Stimulated activated CD8-positive, alpha-beta memory T cell treated with anti-CD3 and anti-CD28 coated beads, Interleukin-15, amount 100 ng/mL, for 24 hours (primary cell): ENCODE measurements at regions not wholly inside any gene's neighbourhood (a gene's known extent, or its start where the extent isn't known, plus 50 kb on each side); places are given as distances from the start of the nearest gene placed in this dataset.
"Not testable (repeated sequence)": the region's sequence is repeated elsewhere in the genome, so short reads cannot be mapped to it uniquely, and the experiment has no call there.

ENCODE experiments used
- DNase-seq: peaks from one replicate; pipeline ENCODE4 v3.0.0-alpha.2; 2020; ENCODE audit warnings: low read depth

DNA sequence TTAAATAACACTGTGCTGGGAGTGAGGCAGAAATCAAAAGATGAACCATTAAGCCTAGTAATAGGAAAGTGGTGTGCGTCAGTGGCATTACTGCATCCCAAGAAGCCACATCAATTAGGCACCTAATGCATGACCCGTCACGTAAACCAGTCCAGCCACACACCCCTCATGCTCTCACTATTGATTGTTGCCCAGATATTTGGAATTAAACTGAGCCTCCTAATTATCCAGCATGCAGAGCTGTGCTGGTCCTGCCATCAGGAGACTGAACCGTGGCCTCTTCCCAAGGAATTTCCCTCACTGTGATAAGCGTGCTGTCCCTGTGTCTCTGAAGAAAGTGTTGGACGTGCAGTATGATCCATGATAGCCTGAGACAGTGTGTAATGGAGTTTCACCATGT lies 270.6 kb upstream of the SLC14A2 start:
- not testable (repeated sequence) for DNase-seq

DNA sequence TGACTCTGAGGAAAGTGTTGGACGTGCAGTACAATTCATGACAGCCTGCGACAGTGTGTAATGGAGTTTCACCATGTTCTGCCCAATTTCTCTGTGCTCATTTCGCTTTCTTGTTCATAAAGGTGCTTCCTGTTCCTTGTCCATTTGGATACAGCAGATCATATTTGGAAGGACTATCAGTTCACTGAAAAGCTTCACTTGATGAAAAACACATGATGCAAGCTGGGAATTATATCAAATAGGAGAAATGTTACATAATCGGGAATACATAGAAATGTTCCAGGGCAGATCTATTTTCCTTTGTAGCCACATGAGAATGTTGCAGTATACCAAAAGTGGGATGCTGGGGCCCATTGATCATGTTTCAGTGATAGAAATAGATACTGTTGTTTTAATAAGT lies 266.3 kb upstream of the SLC14A2 start:
- no peak for DNase-seq

DNA sequence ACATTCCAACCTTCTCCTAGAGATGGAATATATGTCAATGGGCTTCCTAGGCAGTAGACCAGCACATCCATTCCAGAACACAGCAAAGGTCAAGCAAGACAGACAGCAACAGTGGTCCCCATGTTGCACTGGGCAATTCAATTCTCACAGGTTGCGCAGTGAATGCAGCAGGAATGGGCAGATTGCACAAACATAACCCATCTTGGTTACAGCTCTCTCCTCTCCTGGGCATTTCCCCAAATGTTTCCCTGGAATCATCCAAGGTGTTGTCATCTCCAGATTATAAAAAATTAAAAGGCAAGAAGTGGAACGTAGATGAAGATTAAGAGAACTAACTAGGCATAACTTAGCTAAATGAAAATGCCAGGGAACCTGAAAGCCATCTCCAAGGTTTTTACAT lies 265.8 kb upstream of the SLC14A2 start:
- no peak for DNase-seq

DNA sequence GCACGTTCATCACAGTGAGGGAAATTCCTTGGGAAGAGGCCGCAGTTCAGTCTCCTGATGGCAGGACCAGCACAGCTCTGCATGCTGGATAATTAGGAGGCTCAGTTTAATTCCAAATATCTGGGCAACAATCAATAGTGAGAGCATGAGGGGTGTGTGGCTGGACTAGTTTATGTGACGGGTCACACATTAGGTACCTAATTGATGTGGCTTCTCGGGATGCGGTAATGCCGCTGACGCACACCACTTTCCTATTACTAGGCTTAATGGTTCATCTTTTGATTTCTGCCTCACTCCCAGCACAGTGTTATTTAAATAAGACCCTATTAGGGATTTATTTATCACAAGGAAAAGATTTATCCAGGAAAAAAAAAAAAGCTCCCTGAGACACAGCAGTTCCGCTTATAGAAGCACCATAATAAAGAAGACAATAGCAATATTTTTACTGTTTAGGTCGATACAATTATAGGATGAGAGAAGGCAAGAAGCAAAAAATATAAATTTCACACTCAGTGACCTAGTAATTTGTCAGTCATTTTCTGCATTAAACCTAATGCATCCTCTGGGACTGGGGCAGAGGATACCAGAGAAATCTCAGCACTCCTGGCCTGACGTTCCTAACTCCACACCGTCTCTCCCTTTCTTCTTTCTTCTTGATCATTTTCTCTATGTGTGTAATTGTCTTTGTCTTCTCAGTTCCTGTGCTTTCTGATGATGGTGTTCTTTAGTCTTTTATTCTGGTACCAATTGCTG lies 264.7 kb upstream of the SLC14A2 start:
- no peak for DNase-seq

DNA sequence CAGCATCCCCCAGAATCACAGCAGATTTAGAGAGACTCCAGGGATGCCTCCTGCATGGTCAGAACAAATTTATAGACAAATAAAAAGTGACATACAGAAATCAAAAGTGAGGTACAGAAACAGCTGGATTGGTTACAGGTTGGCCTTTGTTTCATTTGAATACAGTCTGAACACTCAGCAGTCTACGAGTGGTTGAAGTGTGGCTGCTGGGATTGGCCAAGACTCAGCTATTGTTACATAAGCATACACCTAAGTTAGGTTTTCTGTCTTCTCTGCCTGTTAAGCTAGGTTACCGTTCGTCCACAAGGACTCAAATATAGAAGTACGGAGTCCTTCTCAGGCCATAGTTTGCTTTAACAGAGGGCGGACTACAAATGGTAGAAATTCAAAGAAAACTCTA lies 262.4 kb upstream of the SLC14A2 start:
- DNase-seq, result no peak

DNA sequence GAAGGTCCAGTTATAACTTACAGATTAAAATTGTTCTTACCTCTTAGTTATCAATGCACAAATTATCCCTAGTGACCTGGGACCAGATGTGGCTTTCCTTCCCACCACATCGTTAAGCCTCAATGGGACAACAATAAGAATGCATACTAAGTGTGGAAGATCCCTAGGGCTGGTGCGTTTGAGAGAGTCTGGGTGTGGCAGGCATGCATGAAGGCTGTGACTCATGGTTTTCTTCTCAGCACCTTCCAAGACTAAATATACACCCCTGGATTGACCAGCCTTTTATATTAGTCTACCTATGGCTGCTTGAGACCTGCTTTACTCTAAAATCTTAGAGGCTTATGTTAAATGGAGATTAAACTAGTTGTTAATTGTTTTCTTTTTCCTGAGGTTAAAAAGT lies 261.7 kb upstream of the SLC14A2 start:
- no peak for DNase-seq

DNA sequence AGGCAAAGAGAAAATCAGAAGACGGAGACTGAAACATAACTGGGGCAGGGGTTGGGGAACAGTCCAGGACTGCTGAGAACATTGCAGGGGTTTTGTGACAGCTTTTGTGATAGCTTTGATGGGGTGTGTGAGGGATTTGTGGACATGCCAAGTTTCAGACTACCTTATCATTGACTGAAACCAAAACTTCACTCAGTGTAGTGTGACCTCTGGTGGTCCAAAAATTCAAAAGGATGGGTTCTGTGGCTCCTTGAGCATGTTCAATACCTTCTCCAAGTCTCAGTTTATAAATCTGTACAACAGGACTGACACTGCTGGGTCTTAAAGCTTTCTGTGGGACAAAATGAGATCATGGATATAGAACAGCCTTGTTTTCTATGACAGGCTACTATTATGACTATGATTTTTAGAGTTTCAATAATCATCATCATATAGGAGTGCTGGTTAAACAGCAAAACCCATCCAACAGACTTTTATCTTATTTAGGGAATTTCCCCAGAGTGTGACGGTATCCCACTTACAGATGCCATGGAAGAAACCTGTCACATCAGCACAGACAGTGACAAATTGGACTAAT lies 259.2 kb upstream of the SLC14A2 start:
- DNase-seq, result no peak

DNA sequence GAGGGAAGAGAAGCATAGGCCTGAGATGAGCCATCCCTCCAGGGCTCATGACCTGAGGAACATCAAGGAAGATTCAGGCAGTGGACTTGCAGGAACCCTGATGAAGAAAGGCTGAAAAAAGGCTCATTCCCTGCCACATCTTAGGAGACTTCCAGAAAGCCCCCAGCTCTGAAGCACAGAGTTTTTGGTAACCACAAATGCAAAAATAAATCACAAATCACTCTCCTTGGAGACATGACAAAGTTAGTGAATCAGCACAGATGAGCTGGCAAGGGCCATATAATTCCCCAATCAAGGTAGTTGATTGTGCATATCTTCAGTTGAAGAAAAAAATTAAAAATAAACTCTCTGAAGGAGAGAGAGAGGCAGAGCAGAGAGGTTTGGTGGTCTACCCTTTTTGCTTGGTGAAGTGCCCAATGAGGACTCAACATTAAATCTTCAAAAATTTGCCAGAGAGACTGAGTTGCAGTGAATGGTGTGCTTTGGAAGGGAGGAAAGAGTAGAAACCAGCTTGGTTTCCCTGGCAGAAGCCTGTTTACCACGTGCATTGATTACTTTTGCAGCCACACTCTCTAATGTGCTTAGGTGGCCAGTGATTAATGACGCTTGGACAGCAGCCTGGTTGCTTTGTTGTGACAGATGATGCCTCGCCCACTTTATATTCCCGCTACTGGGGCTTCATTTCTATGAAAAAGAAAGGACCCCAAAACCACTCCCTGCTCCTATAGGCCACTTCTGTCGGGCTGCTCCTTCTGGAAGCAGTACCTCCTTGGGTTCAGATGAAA lies 257.4 kb upstream of the SLC14A2 start:
- no peak for DNase-seq

DNA sequence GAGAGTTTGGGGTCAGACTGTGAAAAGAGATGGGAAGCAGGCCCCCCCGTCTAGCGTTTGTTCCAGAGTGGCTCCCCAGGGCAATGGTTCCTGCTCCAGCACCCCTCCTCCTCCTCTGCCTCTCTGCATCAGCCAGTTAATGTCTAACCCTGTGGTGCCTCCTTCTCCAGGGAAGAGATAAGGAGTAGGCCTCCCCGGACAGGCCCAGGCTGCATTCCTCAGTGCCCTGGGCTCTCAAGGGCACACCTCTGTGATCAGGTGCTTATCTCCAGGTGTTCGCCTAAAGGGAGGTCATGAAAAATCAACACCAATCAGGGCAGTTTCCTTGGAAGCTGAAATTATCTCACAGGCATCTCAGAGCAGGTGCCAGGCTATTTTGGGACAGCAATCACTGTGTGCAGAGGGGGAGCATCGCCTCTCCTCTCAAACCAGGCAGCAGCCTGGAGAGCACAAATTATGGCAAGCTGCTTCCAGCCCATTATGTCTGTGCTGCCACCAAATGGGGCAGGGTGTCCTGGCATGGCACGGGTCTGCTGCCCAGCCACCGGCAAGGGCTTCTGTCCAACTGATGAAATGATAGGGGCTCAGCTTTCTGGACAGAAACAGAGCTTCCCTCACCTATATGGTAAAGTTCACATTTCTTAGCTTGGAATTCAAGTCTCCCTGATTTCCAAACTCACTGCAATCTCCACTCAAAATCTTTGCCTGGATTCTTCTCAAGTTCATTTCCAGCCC lies 255.8 kb upstream of the SLC14A2 start:
- no peak for DNase-seq

DNA sequence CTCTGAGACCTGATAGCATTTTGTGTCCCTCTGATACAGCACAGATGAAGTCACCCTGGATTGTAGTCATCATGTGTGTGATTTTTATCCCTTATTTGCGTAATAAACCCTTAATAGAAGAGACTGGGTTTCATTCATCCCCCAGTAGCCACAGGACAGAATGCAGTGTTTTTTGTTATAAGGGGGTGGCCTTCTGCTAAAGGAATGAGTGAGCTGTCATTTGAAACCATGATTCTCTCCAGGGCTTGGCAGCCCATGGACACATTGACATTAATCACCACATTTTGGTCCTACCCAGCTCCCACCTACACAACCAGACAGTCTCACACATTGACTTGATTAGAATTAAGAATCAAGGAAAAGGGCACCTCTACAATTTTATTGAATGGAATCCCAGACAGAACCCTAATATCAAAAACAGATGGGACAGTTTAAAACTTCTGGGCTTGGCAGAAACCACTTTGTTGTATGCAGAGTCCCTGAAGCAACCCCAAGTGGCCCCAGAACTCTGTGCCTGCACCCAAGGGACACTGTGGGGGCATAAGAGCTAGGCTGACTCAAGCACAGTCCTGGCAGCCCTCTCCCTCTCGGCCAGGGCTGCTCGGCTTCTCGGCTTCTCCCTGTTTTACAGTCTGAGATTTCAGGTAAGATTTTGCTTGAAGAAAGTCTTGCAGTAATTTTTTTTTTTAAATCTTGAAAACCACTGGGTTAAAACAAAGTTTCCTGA lies 254.0 kb upstream of the SLC14A2 start:
- no peak for DNase-seq

DNA sequence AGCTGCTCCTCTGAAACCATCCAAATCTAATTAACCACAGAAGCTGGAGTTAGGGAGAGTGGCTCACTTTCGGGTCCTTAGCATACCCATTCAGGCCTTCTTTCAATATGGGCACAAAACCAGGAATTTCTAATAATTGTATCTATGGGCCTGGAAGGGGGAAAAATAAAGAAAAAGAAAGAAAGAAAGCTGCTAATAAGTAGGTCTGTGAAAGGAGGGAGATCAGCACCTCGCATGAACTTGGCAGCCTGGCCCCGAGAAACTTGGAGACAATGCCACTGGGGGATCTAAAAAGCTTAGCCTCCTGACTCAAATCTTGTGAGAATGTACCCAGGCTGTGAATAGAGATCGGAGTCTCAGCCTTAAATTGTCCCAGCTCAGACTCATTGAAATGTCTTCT lies 252.1 kb upstream of the SLC14A2 start:
- DNase-seq, result no peak

DNA sequence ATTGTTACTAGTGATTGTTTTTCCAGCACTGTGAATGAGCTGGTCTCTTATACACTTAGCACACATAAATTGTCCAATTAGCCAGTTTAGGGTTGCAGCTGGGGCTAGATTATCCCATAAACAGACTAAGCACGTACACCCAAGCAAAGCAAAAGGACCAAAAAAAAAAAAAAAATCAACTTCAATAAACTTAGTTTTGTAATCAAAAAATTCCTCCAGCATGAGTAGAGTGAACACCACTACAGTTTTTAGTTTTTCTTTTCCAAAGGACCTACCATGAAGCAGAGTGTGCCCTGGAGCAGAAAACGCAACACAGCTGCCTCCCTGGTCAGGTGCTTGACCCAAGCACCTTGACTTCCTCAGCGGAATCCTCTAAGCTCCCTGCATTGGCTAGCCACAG lies 249.4 kb upstream of the SLC14A2 start:
- DNase-seq, result no peak

DNA sequence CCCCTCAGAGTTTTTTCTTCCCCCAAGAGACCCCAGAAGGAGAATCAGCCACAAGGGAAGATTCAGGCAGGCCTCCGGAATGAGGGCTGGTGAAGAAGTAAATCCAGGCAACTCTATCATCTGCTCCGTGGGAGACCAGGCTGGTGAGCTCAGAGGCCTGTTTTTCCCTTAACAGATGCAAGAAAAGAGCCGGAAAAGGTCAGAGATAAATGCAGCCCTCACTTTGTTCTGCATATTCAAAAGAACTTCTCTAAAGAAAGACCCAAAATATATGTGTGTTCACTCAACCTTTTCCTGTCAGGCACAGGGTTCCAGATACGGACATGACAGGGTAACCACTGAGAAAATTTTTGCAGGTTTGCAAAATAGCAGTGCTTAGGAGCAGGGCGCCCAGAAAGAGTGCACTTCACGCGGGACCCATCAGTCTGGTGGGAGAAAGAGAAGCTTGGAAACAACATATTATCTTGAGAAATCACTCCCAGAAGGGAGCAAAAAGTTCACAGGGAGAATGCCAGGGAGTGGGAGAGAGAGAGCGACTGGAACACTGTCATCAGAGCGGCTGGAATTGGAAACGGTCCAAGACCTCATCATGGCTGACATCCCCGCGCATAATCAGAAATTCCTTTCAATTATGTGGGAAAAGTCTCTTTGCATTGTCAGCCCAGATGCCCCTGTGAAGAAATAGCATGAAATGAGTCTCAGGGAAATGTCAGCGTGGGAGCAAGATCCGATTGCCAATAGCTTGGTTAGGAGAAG lies 244.8 kb upstream of the SLC14A2 start:
- no peak for DNase-seq

DNA sequence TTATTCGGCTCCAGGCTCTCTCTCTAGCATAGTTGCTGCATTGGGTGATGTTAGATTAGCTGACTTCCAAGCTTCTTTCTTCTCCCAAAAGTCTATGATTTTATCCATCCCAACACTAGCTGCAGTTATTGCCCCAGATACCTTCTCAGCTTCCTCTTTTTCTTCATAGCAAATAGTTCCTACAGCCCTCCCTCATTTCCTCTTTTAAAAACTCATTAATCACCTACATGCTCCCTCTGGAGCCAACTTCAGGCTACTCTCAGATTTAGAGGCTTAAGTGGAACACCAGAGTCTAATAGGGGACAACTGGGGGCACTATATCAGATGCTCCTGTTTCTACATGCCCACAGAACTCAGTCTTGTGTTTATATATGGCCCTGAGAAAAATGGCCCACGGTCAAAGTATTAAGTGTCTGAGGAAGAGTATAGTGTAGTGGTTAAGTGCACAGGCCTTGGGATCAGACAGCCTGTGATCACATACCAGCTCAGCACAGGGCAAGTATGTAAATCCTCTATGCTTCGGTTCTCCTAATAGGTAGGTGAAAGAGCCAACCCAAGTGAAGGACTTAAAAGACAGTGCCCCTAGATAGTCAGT lies 241.9 kb upstream of the SLC14A2 start:
- no peak for DNase-seq

DNA sequence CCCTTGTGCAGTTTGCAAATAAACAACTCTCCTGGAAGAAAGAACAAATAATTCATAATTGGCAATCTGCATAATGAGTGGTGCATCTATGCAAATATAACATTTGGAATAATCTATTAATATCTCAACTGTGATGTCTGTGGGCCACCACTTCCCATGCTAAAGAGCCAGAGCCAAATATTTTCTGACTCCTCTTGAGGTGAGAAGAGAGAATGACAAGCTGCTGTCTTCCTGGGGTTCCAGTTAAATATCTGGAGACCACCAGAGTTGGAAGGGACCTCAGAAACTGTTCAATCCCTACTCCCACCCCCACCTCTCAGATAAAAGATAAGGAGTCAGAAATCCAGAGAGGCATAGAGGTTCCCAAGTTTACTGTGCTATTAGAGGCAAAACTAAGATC lies 241.0 kb upstream of the SLC14A2 start:
- DNase-seq, result no peak

DNA sequence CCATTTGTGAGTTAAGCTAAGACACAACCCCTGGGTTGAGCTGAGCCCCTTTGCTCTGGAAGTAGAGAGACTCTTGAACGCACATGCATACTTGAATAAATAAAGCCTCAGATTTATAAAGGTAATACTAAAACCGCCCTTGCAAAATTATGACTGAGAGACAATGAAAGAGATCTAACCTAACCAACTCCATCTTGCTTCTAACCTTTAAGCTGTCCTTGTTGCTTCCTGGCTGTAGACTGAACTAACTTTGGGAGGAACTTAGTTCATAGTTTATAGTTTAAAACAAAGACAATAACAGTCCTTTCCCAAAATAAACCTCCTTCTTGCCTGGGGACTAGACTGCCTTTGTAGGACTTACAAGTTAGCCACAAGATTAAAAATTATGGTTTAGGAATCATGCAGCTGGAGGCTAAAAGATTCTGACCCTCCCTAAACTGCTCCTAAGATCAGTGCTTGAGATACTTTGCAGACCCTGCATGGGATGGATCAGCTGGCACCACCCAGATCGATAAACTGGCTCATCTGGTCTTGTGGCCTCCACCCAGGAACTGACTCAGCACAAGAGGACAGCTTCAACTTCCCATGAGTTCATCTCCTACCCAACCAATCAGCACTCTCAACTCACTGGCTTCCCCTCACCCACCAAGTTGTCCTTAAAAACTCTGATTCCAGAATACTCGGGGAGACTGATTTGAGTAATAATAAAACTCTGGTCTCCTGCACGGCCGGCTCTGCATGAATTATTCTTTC lies 240.2 kb upstream of the SLC14A2 start:
- no peak for DNase-seq

DNA sequence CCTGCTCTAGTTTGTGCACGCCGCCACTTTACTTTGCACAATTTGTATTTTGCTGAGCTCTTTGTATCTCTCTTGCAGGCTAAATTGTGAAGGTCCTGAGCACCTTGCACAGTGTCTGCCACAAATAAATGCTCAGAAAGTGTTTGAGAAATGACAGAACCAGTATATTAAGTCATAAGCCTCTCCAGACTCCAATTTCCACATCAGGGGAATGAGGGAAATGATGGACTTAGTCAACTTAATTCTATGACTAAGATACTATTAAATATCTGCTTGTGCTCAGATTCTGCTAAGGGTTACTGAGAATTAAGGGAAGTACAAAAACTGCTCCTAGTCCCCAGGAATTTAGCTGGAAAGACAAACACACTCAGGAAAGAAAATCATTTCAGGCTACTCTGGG lies 239.1 kb upstream of the SLC14A2 start:
- DNase-seq, result no peak

DNA sequence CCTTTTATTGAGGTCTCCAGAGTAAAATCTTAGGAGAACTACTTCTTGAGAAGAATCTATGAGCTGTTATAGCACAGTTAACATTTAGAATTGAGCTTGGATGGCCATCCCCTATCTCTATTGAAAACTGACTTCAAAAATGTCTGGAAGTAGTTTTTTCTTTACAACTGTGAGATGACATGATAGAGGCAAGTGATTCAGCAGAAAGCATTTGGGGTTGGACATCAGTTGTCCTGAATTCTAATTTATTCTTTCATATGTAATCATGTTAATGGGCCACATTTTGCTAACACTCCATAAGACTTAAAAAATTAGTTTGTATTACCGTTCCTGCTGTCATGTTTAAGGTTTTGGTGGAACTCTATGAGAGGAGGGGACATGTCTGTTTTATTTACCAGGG lies 237.0 kb upstream of the SLC14A2 start:
- no peak for DNase-seq

DNA sequence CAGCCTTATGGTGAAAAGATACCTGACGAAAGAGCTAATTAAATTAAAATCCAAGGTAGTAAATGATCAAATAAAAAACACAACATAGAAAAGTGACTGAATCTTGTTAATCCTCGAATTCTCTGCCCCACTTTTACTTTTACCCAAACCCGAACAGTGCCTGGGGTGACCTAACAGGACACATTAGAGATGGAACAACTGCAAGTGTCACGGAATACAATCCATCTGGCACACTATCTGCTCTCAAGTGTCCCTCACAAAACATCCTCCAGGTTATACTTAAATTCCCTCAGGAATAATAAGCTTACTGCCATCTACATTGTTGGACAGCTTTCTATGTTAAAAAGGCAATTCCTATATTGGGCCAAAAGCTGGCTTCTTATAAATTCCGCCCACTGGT lies 236.3 kb upstream of the SLC14A2 start:
- no peak for DNase-seq

DNA sequence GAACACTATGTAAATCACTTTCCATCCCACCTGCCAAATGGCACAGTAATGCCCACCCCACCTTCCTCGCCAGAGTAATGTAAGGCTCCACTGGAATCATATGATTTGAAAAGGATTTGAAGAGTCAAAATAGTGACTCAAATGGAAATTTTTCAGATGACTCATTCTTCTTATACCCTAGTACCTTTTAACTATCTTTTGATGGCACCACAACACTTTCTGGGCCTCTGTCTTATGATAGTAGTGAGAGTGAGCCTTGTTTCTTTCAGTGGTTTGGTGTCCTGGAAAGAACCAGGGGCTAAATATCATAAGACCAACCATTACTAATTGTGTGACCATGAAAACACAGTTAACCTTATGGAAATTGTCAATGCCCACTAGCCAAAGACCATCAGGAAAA lies 235.4 kb upstream of the SLC14A2 start:
- DNase-seq, result no peak
